WTC11 (cell line): ENCODE measurements at regions not wholly inside any gene's neighbourhood (a gene's known extent, or its start where the extent isn't known, plus 50 kb on each side); places are given as distances from the start of the nearest gene placed in this dataset.

ENCODE experiments used
- ATAC-seq: fragments of 200-7000 bp; cut with Tn5 transposase; 2 replicates; pipeline ENCODE4 v1.10.0; 2021; ENCODE audit warnings: mild to moderate bottlenecking, moderate library complexity
- CTCF ChIA-PET: fragments of 300-600 bp; sonication (Branson Sonifier 250); formaldehyde crosslinking; loops from one replicate; lab custom pipeline; 2021; ENCODE audit warnings: antibody characterized with exemption; lab: Charles Lee
- POLR2A ChIA-PET: fragments of 350-600 bp; sonication (Branson Sonifier 250); formaldehyde crosslinking; loops from one replicate; lab custom pipeline; 2021; ENCODE audit warnings: antibody characterized with exemption; lab: Charles Lee
- DNase-seq: peaks from one replicate; pipeline ENCODE4 v3.0.0; 2021; ENCODE audit warnings: low spot score
- H3K27ac Mint-ChIP-seq: 2 replicates; pipeline ENCODE4 v1.8.0; 2021; ENCODE audit warnings: mixed read lengths
- H3K27me3 Mint-ChIP-seq: 2 replicates; pipeline ENCODE4 v1.8.0; 2021; ENCODE audit warnings: low read depth, mild to moderate bottlenecking, moderate library complexity, mixed read lengths
- H3K36me3 Mint-ChIP-seq: 2 replicates; pipeline ENCODE4 v1.8.0; 2021; ENCODE audit warnings: mixed read lengths
- H3K4me1 Mint-ChIP-seq: 2 replicates; pipeline ENCODE4 v1.8.0; 2022; ENCODE audit warnings: mixed read lengths
- H3K4me3 Mint-ChIP-seq: 2 replicates; pipeline ENCODE4 v1.8.0; 2021; ENCODE audit warnings: mild to moderate bottlenecking, moderate library complexity, mixed read lengths
- H3K9me3 Mint-ChIP-seq: 2 replicates; pipeline ENCODE4 v1.8.0; 2021; ENCODE audit warnings: mixed read lengths
- CBFB ChIP-seq: sonication (generic); formaldehyde crosslinking; IDR thresholded peaks from 2 replicates; pipeline ENCODE4 v1.8.1; 2022; ENCODE audit warnings: mild to moderate bottlenecking, low read depth, missing genetic modification reagents
- CREB1 ChIP-seq: sonication (generic); formaldehyde crosslinking; IDR thresholded peaks from 2 replicates; pipeline ENCODE4 v1.8.0; 2023; ENCODE audit warnings: mild to moderate bottlenecking, missing genetic modification reagents
- HMGA2 ChIP-seq: fragments of 250-450 bp; sonication (Bioruptor Pico); IDR thresholded peaks from 2 replicates; pipeline ENCODE4 v1.4.0; 2021; ENCODE audit warnings: mild to moderate bottlenecking, moderate library complexity
- MXD4 ChIP-seq: fragments of 250-450 bp; sonication (Bioruptor Pico); IDR thresholded peaks from 2 replicates; pipeline ENCODE4 v1.8.0; 2021; ENCODE audit warnings: mild to moderate bottlenecking, moderate library complexity, borderline replicate concordance
- NR1H2 ChIP-seq: sonication (generic); formaldehyde crosslinking; IDR thresholded peaks from 2 replicates; pipeline ENCODE4 v1.9.0; 2021; ENCODE audit warnings: mild to moderate bottlenecking, moderate library complexity, missing genetic modification reagents
- RELA ChIP-seq: sonication (generic); formaldehyde crosslinking; IDR thresholded peaks from 2 replicates; pipeline ENCODE4 v1.8.1; 2022; ENCODE audit warnings: missing genetic modification reagents, mild to moderate bottlenecking, borderline replicate concordance
- RORB ChIP-seq: fragments of 250-450 bp; sonication (Bioruptor Pico); IDR thresholded peaks from 2 replicates; pipeline ENCODE4 v1.9.0; 2021; ENCODE audit warnings: mild to moderate bottlenecking
- SMAD4 ChIP-seq: sonication (generic); formaldehyde crosslinking; IDR thresholded peaks from 2 replicates; pipeline ENCODE4 v1.8.0; 2022; ENCODE audit warnings: mild to moderate bottlenecking, missing genetic modification reagents
- SOX15 ChIP-seq: fragments of 250-450 bp; sonication (Bioruptor Pico); IDR thresholded peaks from 2 replicates; pipeline ENCODE4 v1.9.0; 2021; ENCODE audit warnings: mild to moderate bottlenecking
- TCF7 ChIP-seq: sonication (generic); formaldehyde crosslinking; IDR thresholded peaks from 2 replicates; pipeline ENCODE4 v1.8.0; 2022; ENCODE audit warnings: mild to moderate bottlenecking, low read depth, missing genetic modification reagents, moderate library complexity
- TP53 ChIP-seq: sonication (generic); formaldehyde crosslinking; IDR thresholded peaks from 2 replicates; pipeline ENCODE4 v1.8.1; 2023; ENCODE audit warnings: mild to moderate bottlenecking, missing genetic modification reagents
- TF ChIP-seq, protein P1 (sequence below): fragments of 250-450 bp; sonication (Bioruptor Pico); IDR thresholded peaks from 2 replicates; pipeline ENCODE4 v1.9.0; 2021; ENCODE audit warnings: mild to moderate bottlenecking
- TF ChIP-seq, protein P2 (sequence below): sonication (generic); formaldehyde crosslinking; IDR thresholded peaks from 2 replicates; pipeline ENCODE4 v1.8.0; 2022; ENCODE audit warnings: missing genetic modification reagents
- TF ChIP-seq, protein P3 (sequence below): sonication (generic); formaldehyde crosslinking; IDR thresholded peaks from 2 replicates; pipeline ENCODE4 v1.8.0; 2022; ENCODE audit warnings: mild to moderate bottlenecking, missing genetic modification reagents
- TF ChIP-seq, protein P4 (sequence below): sonication (generic); formaldehyde crosslinking; IDR thresholded peaks from 2 replicates; pipeline ENCODE4 v1.8.0; 2022; ENCODE audit warnings: mild to moderate bottlenecking, missing genetic modification reagents

DNA sequence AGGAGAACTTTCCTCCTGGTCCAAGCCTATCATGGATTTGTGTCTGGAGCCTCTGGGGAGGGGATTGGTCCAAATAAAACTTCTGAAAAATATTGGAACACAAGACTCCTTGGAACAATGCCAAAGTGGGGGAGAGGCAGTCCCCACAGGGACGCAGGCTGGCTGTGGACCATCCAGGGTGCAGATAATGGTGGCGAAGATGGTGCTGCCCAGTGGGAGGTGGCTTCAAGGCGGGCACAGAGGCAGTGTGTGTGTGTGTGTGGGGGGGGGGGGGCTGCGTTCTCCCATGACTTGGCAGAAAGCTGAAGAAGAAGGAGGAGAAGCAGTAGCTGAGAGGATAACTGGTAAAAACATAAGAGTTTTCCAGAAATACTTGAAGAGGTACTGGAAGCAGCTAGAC is 186.4 kb downstream of the MELK start:
- ATAC-seq (no peak), DNase-seq (no peak)
- Mint-ChIP-seq H3K27me3 (peaks cover 10% of the 10 kb centered on the region), H3K36me3 (no peaks in the 10 kb centered on the region), H3K9me3 (no peaks in the 10 kb centered on the region), H3K27ac (no peak overlapping the region), H3K4me1 (0 out of 2 replicates have a peak, but pooled peaks cover 3% of the 10 kb centered on the region), H3K4me3 (no peak overlapping the region)
- CTCF ChIA-PET = interaction anchor here (0.6 kb wide), 1 partner anchor 1083 kb away, joined by 4 read pairs; no protein-coding TSS in a partner anchor
- TF ChIP-seq, protein P1, sequence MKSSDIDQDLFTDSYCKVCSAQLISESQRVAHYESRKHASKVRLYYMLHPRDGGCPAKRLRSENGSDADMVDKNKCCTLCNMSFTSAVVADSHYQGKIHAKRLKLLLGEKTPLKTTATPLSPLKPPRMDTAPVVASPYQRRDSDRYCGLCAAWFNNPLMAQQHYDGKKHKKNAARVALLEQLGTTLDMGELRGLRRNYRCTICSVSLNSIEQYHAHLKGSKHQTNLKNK (CRISPR knock-in tag) = no peak
- POLR2A ChIA-PET = no interaction called here

DNA sequence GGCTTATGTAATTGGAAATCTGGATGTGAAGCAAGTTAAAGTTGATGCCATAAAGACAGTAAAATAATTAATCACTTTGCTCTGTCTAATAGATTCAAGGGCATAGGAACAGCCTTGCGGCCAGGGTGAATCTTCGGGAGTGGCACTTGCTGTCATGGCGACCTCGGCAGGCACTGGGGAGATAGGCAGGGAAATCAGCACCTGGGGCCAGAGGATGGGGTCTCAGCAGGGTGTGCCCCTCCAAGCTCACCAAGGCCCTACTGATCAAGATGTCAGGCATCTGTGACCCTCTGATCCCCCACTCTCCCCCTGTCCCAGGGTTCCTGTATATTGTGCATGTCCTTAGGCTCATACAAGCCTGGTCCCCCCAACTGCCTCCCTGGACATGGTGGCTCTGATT is 187.3 kb downstream of the MELK start:
- TF ChIP-seq, protein P2, sequence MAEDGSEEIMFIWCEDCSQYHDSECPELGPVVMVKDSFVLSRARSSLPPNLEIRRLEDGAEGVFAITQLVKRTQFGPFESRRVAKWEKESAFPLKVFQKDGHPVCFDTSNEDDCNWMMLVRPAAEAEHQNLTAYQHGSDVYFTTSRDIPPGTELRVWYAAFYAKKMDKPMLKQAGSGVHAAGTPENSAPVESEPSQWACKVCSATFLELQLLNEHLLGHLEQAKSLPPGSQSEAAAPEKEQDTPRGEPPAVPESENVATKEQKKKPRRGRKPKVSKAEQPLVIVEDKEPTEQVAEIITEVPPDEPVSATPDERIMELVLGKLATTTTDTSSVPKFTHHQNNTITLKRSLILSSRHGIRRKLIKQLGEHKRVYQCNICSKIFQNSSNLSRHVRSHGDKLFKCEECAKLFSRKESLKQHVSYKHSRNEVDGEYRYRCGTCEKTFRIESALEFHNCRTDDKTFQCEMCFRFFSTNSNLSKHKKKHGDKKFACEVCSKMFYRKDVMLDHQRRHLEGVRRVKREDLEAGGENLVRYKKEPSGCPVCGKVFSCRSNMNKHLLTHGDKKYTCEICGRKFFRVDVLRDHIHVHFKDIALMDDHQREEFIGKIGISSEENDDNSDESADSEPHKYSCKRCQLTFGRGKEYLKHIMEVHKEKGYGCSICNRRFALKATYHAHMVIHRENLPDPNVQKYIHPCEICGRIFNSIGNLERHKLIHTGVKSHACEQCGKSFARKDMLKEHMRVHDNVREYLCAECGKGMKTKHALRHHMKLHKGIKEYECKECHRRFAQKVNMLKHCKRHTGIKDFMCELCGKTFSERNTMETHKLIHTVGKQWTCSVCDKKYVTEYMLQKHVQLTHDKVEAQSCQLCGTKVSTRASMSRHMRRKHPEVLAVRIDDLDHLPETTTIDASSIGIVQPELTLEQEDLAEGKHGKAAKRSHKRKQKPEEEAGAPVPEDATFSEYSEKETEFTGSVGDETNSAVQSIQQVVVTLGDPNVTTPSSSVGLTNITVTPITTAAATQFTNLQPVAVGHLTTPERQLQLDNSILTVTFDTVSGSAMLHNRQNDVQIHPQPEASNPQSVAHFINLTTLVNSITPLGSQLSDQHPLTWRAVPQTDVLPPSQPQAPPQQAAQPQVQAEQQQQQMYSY = no peak
- TF ChIP-seq SOX15 (no peak), RORB (CRISPR knock-in tag) (no peak), TP53 (CRISPR knock-in tag) (no peak), RELA (CRISPR knock-in tag) (no peak), MXD4 (CRISPR knock-in tag) (no peak)
- TF ChIP-seq, protein P3, sequence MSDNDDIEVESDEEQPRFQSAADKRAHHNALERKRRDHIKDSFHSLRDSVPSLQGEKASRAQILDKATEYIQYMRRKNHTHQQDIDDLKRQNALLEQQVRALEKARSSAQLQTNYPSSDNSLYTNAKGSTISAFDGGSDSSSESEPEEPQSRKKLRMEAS (CRISPR knock-in tag) = no peak
- TF ChIP-seq, protein P4, sequence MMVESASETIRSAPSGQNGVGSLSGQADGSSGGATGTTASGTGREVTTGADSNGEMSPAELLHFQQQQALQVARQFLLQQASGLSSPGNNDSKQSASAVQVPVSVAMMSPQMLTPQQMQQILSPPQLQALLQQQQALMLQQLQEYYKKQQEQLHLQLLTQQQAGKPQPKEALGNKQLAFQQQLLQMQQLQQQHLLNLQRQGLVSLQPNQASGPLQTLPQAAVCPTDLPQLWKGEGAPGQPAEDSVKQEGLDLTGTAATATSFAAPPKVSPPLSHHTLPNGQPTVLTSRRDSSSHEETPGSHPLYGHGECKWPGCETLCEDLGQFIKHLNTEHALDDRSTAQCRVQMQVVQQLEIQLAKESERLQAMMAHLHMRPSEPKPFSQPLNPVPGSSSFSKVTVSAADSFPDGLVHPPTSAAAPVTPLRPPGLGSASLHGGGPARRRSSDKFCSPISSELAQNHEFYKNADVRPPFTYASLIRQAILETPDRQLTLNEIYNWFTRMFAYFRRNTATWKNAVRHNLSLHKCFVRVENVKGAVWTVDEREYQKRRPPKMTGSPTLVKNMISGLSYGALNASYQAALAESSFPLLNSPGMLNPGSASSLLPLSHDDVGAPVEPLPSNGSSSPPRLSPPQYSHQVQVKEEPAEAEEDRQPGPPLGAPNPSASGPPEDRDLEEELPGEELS (CRISPR knock-in tag) = no peak
- DNase-seq (no peak), ATAC-seq (no peak)
- ChIA-PET CTCF (interaction anchor here (1.0 to 1.1 kb wide), 2 partner anchors 31 to 113 kb away, joined by 3 read pairs; no protein-coding TSS in a partner anchor), POLR2A (no interaction called here)
- Mint-ChIP-seq H3K36me3 (no peaks in the 10 kb centered on the region), H3K27ac (no peak overlapping the region), H3K4me3 (no peak overlapping the region), H3K4me1 (0 out of 2 replicates have a peak, but pooled peaks cover 3% of the 10 kb centered on the region), H3K9me3 (no peaks in the 10 kb centered on the region), H3K27me3 (peaks cover 10% of the 10 kb centered on the region)

DNA sequence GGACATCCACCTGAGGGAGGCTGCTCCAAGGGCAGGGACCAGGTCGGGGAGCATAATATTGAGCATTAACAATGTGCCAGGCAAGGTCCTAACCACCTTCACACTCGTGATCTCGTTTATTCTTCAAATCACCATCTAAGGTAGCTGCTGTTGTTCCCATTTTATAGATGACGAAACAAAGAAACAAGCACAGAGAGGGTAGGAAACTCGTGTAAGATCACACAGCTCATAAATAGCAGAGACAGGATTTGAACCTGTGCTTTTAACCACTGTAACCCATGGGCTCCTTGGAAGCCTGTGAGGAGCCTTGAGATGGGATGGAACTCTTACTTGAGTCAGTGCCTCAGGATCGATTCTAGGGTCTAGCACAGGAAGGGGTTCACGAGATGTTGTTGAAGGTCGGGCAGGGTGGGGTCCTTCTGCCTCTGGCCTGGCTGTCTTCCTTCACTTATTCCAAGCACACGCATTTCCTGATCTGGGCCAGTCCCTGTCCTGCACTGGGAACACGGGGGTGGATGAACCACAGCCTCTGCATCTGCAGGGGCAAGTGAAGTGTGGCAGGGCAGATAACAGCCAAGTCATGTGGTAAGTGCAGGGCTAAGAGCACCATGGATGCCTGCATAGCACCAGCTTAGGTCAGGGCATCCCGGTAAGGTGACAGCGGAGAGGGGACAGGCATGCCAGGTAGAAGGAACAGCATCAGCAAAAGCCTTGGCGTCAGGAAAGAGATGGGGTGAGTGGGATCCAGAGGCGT is 188.1 kb downstream of the MELK start:
- H3K27me3 Mint-ChIP-seq = peaks cover 6% of the 10 kb centered on the region
- POLR2A ChIA-PET = no interaction called here

More for the DNA sequence above, 188.1 kb downstream of the MELK start:
- ATAC-seq (no peak), DNase-seq (no peak)
- TF ChIP-seq SMAD4 (CRISPR knock-in tag) (no peak), CBFB (CRISPR knock-in tag) (no peak), TCF7 (CRISPR knock-in tag) (no peak), HMGA2 (CRISPR knock-in tag) (no peak), NR1H2 (no peak), CREB1 (no peak)
- TF ChIP-seq, protein P3 (CRISPR knock-in tag) = no peak
- Mint-ChIP-seq H3K27ac (no peak overlapping the region), H3K4me1 (0 out of 2 replicates have a peak, but pooled peaks cover 3% of the 10 kb centered on the region), H3K4me3 (no peak overlapping the region), H3K9me3 (no peaks in the 10 kb centered on the region), H3K36me3 (no peaks in the 10 kb centered on the region)
- CTCF ChIA-PET = interaction anchor here (1.0 to 1.1 kb wide), 2 partner anchors 32 to 112 kb away, joined by 3 read pairs; no protein-coding TSS in a partner anchor
